Left ventricle myocardium inferior (tissue), 1 donor: ENCODE measurements at regions not wholly inside any gene's neighbourhood (a gene's known extent, or its start where the extent isn't known, plus 50 kb on each side); places are given as distances from the start of the nearest gene placed in this dataset.
"Not testable (repeated sequence)": the region's sequence is repeated elsewhere in the genome, so short reads cannot be mapped to it uniquely, and the experiment has no call there.

Experiments
- DNase-seq: peaks from one replicate; pipeline ENCODE4 v3.0.0-alpha.2; 2020
- H3K27ac ChIP-seq: fragments of 200-600 bp; replicated peaks from 2 replicates; pipeline ENCODE4 v1.8.0; 2021
- H3K27me3 ChIP-seq: fragments of 200-600 bp; 2 replicates; pipeline ENCODE4 v1.8.0; 2021; ENCODE audit warnings: low read depth
- H3K36me3 ChIP-seq: fragments of 200-600 bp; 2 replicates; pipeline ENCODE4 v1.8.0; 2021
- H3K4me1 ChIP-seq: fragments of 200-600 bp; 2 replicates; pipeline ENCODE4 v1.8.0; 2021
- H3K4me3 ChIP-seq: fragments of 200-600 bp; 2 replicates; pipeline ENCODE4 v1.8.0; 2021; ENCODE audit warnings: mild to moderate bottlenecking, moderate library complexity
- H3K9me3 ChIP-seq: fragments of 200-600 bp; replicated peaks from 2 replicates; pipeline ENCODE4 v1.8.0; 2021
- CTCF ChIP-seq: fragments of 200-600 bp; IDR thresholded peaks from 2 replicates; pipeline ENCODE4 v1.8.0; 2021; ENCODE audit warnings: antibody characterized with exemption, mild to moderate bottlenecking, borderline replicate concordance
- intact Hi-C: fragments of 100-400 bp; cut with micrococcal nuclease; formaldehyde crosslinking; loops from one replicate; pipeline ENCODE4 v1.11.0; 2022
- donor health status: DM: no; HTN: yes; CAD: no; lungs with severe emphysema.

- no peaks in the 10 kb centered on the region for H3K27me3 ChIP-seq
- H3K9me3 ChIP-seq: no peaks in the 10 kb centered on the region
- no peak overlapping the region for H3K27ac ChIP-seq
- DNase-seq: no peak
- no peaks in the 10 kb centered on the region for H3K36me3 ChIP-seq
- intact Hi-C loops: no loop called here
- TF ChIP-seq CTCF: no peak
- H3K4me3 ChIP-seq: no peak overlapping the region
- H3K4me1 ChIP-seq: no peaks in the 10 kb centered on the region
Observed at GRCh38 chrX:13414006-13414647, 94.3 kb upstream of the ATXN3L start.

- no peaks in the 10 kb centered on the region for H3K9me3 ChIP-seq
- no peaks in the 10 kb centered on the region for H3K4me1 ChIP-seq
- H3K4me3 ChIP-seq: no peak overlapping the region
- H3K27ac ChIP-seq: no peak overlapping the region
- no peak for TF ChIP-seq CTCF
- H3K36me3 ChIP-seq: no peaks in the 10 kb centered on the region
- DNase-seq: no peak
- intact Hi-C loops: no loop called here
- H3K27me3 ChIP-seq: no peaks in the 10 kb centered on the region
Observed at GRCh38 chrX:13412208-13412600, 92.4 kb upstream of the ATXN3L start.

- H3K4me1 ChIP-seq: no peaks in the 10 kb centered on the region
- intact Hi-C loops: no loop called here
- TF ChIP-seq CTCF: no peak
Observed at GRCh38 chrX:13411496-13412207, 91.8 kb upstream of the ATXN3L start.

GRCh38 chrX:13408599-13408998 lies 88.7 kb upstream of the ATXN3L start:
- DNase-seq, H3K27me3 ChIP-seq, H3K9me3 ChIP-seq, H3K4me3 ChIP-seq, H3K4me1 ChIP-seq, H3K36me3 ChIP-seq, H3K27ac ChIP-seq, intact Hi-C loops: not testable (repeated sequence)

More at GRCh38 chrX:13411496-13412207, 91.8 kb upstream of the ATXN3L start:
- Histone ChIP-seq H3K27ac (no peak overlapping the region), H3K36me3 (no peaks in the 10 kb centered on the region), H3K9me3 (no peaks in the 10 kb centered on the region), H3K27me3 (no peaks in the 10 kb centered on the region), H3K4me3 (no peak overlapping the region)
- no peak for DNase-seq

GRCh38 chrX:13404777-13405176 lies 84.9 kb upstream of the ATXN3L start:
- intact Hi-C loops, H3K4me3 ChIP-seq, H3K27me3 ChIP-seq, H3K9me3 ChIP-seq, H3K36me3 ChIP-seq, H3K27ac ChIP-seq, H3K4me1 ChIP-seq: not testable (repeated sequence)
- peak; percentile 15 for DNase-seq

GRCh38 chrX:13404364-13404763 lies 84.5 kb upstream of the ATXN3L start:
- no peaks in the 10 kb centered on the region for H3K27me3 ChIP-seq
- H3K27ac ChIP-seq: no peak overlapping the region
- no peaks in the 10 kb centered on the region for H3K9me3 ChIP-seq
- no peaks in the 10 kb centered on the region for H3K4me1 ChIP-seq
- intact Hi-C loops: no loop called here
- no peak for TF ChIP-seq CTCF
- H3K36me3 ChIP-seq: no peaks in the 10 kb centered on the region
- DNase-seq: no peak
- no peak overlapping the region for H3K4me3 ChIP-seq
